ENCODE measurements at regions not wholly inside any gene's neighbourhood (a gene's known extent, or its start where the extent isn't known, plus 50 kb on each side); places are given as distances from the start of the nearest gene placed in this dataset.

DNA sequence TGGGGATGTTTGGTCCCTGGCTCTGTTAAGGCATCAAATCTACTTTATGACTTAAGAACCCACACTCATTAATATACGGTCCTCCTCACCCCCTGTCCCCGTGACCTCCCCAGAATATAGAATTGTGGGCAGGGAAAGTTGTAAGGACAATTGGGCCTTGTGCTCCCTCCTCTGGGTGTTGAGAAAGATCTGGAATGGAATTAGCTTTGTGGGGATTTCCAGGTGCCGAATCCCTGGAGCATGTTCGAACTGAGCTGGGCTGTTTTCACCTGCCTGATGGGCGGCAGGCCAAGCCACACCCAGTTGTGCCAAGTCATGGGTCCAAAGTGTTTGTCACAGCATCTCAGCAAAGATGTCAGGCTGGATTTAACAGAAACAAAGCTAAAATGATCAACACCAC, 349.3 kb upstream of the KLF3 start:
- Histone ChIP-seq H3K36me3 (no peaks in the 10 kb centered on the region), H3K9me3 (no peaks in the 10 kb centered on the region), H3K4me3 (no peak overlapping the region), H3K27ac (peak overlapping the region; percentile 77 to 80), H3K27me3 (no peaks in the 10 kb centered on the region), H3K4me1 (no peaks in the 10 kb centered on the region)
- TF ChIP-seq POLR2A (IDR thresholded peaks at IDR 0.05): no peak
- TF ChIP-seq, protein P1, sequence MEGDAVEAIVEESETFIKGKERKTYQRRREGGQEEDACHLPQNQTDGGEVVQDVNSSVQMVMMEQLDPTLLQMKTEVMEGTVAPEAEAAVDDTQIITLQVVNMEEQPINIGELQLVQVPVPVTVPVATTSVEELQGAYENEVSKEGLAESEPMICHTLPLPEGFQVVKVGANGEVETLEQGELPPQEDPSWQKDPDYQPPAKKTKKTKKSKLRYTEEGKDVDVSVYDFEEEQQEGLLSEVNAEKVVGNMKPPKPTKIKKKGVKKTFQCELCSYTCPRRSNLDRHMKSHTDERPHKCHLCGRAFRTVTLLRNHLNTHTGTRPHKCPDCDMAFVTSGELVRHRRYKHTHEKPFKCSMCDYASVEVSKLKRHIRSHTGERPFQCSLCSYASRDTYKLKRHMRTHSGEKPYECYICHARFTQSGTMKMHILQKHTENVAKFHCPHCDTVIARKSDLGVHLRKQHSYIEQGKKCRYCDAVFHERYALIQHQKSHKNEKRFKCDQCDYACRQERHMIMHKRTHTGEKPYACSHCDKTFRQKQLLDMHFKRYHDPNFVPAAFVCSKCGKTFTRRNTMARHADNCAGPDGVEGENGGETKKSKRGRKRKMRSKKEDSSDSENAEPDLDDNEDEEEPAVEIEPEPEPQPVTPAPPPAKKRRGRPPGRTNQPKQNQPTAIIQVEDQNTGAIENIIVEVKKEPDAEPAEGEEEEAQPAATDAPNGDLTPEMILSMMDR (IDR thresholded peaks at IDR 0.05): no peak
- no peak for TF ChIP-seq POLR2AphosphoS5 (IDR thresholded peaks at IDR 0.05)
- peak in 1 of 2 donors; percentile 76 for DNase-seq (ENCODE audit: low spot score in 2 of 2)
- intact Hi-C loops (cut with DNase I; ENCODE audit: low total_unique reads): no loop called here

DNA sequence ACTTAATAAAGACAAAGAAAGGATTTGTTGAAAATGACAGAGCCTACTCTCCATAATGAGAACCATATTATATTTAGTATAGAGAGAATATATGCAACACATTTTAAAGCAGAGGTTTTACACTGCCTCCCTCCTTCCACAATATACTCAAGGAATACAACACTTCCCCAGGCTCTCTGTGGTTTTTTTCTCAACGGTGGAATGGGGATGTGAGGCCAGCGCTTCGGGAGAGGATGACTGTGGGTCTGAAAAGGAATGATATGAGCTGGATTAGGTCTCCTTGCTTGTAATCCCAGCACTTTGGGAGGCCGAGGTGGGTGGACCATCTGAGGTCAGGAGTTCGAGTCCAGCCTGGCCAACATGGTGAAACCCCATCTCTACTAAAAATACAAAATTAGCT, 348.7 kb upstream of the KLF3 start:
- Histone ChIP-seq H3K27me3 (no peaks in the 10 kb centered on the region), H3K4me3 (no peak overlapping the region), H3K27ac (peak overlapping the region; percentile 39 to 80), H3K36me3 (no peaks in the 10 kb centered on the region), H3K4me1 (no peaks in the 10 kb centered on the region), H3K9me3 (no peaks in the 10 kb centered on the region)
- no peak for TF ChIP-seq POLR2A (IDR thresholded peaks at IDR 0.05)
- no peak for TF ChIP-seq POLR2AphosphoS5 (IDR thresholded peaks at IDR 0.05)
- TF ChIP-seq, protein P1 (IDR thresholded peaks at IDR 0.05): no peak
- no peak for DNase-seq (ENCODE audit: low spot score in 2 of 2)
- intact Hi-C loops (cut with DNase I; ENCODE audit: low total_unique reads): no loop called here

DNA sequence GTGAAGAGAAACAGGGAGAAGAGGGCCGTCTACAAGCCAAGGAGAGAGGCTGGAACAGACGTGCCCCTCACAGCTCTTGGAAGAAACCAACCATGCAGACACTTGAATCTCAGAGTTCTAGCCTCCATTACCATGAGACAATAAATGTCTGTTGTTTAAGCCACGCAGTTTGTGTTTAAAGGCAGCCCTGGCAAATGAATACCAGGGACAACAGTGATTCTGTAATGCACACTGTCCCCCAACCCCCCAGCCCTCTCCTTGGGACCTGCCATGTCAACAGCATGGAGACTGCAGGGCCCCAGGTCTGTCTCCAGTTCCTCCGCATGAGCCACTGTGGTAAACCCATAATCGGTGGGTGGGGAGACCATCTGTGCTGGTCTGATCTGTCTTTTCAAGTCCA, 348.0 kb upstream of the KLF3 start:
- H3K4me3 ChIP-seq: no peak overlapping the region
- H3K27ac ChIP-seq: peak overlapping the region in 1 of 2 donors; percentile 80
- no peaks in the 10 kb centered on the region for H3K4me1 ChIP-seq
- no peaks in the 10 kb centered on the region for H3K36me3 ChIP-seq
- no peaks in the 10 kb centered on the region for H3K9me3 ChIP-seq
- H3K27me3 ChIP-seq: no peaks in the 10 kb centered on the region
- TF ChIP-seq POLR2A (IDR thresholded peaks at IDR 0.05) (no peak), POLR2AphosphoS5 (IDR thresholded peaks at IDR 0.05) (no peak)
- TF ChIP-seq, protein P1 (IDR thresholded peaks at IDR 0.05): no peak
- no peak for DNase-seq (ENCODE audit: low spot score in 2 of 2)
- intact Hi-C loops (cut with DNase I; ENCODE audit: low total_unique reads): no loop called here

DNA sequence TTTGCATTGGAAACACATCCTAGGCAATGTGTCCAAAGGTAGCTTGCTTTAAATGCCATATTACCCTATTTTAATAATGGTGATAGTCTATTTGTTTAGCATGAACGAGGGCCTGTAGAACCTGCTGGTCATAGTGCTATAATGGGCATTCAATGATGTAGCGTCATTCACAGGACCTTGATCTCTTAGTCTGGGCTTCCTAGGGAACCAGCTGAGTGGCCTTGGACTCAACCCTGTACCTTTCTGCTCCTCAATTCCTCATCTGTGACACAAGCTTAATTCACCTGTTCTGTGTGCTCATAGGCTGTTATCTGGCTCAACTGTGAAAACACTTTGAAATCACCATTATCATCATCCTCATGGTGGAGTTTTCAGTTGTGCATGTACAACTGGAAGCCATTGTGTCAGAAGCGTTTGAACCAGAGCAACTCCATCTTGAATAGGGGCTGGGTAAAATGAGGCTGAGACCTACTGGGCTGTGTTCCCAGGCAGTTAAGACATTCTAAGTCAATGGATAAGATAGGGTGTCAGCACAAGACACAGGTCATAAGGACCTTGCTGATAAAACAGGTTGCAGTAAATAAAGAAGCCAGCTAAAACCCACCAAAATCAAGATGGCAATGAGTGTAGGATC, 346.8 kb upstream of the KLF3 start:
- no peak for DNase-seq (ENCODE audit: low spot score in 2 of 2)
- H3K27ac ChIP-seq: no peak overlapping the region
- no peaks in the 10 kb centered on the region for H3K9me3 ChIP-seq
- TF ChIP-seq POLR2A (IDR thresholded peaks at IDR 0.05): no peak
- TF ChIP-seq, protein P1 (IDR thresholded peaks at IDR 0.05): no peak
- TF ChIP-seq POLR2AphosphoS5 (IDR thresholded peaks at IDR 0.05): no peak
- no peak overlapping the region for H3K4me3 ChIP-seq
- no peaks in the 10 kb centered on the region for H3K36me3 ChIP-seq
- H3K4me1 ChIP-seq: no peaks in the 10 kb centered on the region
- intact Hi-C loops (cut with DNase I; ENCODE audit: low total_unique reads): no loop called here
- no peaks in the 10 kb centered on the region for H3K27me3 ChIP-seq

DNA sequence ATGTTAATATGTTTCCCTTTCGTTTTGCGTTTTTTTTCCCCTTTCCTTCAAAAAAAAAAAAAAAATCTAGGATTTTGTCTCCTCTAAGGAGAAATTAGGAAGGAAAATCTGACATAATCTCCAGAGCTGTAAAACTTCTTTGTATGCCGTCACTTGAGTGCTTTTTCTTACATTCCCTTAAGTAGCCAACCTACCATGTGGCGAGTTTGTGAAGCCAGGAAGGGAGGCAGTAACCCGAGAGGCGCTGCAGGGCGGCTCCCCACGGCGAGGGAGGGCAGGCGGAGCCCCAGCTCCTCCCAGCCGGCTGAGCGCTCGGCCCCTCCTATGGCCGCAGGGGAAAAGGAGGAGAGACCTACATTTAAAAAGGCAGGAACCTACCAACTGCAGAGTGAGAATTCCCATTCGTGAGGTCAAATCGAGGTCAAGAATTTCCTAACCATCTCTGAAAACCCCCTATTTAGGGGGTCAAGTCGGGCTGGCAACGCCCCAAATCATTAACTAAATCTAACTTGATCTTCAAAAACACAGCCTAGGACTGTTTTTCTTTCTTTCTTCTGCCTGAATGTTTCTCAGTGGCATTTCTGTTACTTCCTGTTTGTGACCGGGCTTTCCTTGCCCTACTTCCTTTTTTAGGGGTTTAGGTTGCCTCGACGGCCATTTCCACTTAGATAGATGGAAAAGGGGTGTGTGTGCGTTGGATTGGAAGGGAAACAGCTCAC, 345.1 kb upstream of the KLF3 start:
- TF ChIP-seq POLR2AphosphoS5 (IDR thresholded peaks at IDR 0.05) (peak; percentile 49 to 66 (median 53)), POLR2A (IDR thresholded peaks at IDR 0.05) (no peak)
- TF ChIP-seq, protein P1 (IDR thresholded peaks at IDR 0.05): no peak
- no peaks in the 10 kb centered on the region for H3K36me3 ChIP-seq
- H3K27ac ChIP-seq: peak overlapping the region; percentile 78 to 81
- peak; percentile 85 to 88 for DNase-seq (ENCODE audit: low spot score in 2 of 2)
- H3K9me3 ChIP-seq: no peaks in the 10 kb centered on the region
- H3K27me3 ChIP-seq: no peaks in the 10 kb centered on the region
- intact Hi-C loops (cut with DNase I; ENCODE audit: low total_unique reads): no loop called here
- H3K4me3 ChIP-seq: peak overlapping the region; percentile 24 to 47 (median 40)
- H3K4me1 ChIP-seq: no peaks in the 10 kb centered on the region

Measured in breast epithelium (tissue), 4 donors.